Kidney (tissue), 13 donors: ENCODE measurements at regions not wholly inside any gene's neighbourhood (a gene's known extent, or its start where the extent isn't known, plus 50 kb on each side); places are given as distances from the start of the nearest gene placed in this dataset.

ENCODE experiments used
- DNase-seq, 5 donors: peaks; one replicate each; pipeline ENCODE4 v3.0.0-alpha.2; 2013 to 2020
- FAIRE-seq: peaks from 2 replicates; lab custom pipeline; 2012; peaks lifted over from hg19 to GRCh38; lab: Jason Lieb, UNC
- H3K27ac ChIP-seq, 2 donors: one replicate each; pipeline ENCODE4 v1.7.0; 2013; ENCODE audit warnings: low read depth in 2 of 2, low read length in 2 of 2, inconsistent platforms in 1 of 2
- H3K27me3 ChIP-seq: one replicate; pipeline ENCODE4 v1.7.1; 2013; ENCODE audit warnings: low read length, inconsistent platforms; ENCODE audit not compliant: control insufficient read depth, insufficient read depth
- H3K36me3 ChIP-seq, 3 donors: one replicate each; pipeline versions ENCODE4 v1.7.0 to v1.7.1; 2013; ENCODE audit warnings: low read length in 3 of 3, control low read depth in 1 of 3, inconsistent platforms in 1 of 3; ENCODE audit not compliant: insufficient read depth in 3 of 3, control insufficient read depth in 2 of 3
- H3K4me1 ChIP-seq, 3 donors: one replicate each; pipeline versions ENCODE4 v1.7.0 to v1.7.1; 2013; ENCODE audit warnings: low read length in 3 of 3, inconsistent platforms in 1 of 3, low read depth in 1 of 3; ENCODE audit not compliant: control insufficient read depth in 2 of 3, insufficient read depth in 2 of 3
- H3K4me3 ChIP-seq, 3 donors: one replicate each; pipeline versions ENCODE4 v1.7.0 to v1.8.1; 2013; ENCODE audit warnings: low read length in 3 of 3, control low read depth in 1 of 3, inconsistent platforms in 1 of 3
- H3K9ac ChIP-seq, 3 donors: one replicate each; pipeline versions ENCODE4 v1.7.0 to v1.7.1; 2013; ENCODE audit warnings: low read length in 3 of 3, control low read depth in 1 of 3, inconsistent platforms in 1 of 3
- H3K9me3 ChIP-seq, 3 donors: one replicate each; pipeline versions ENCODE4 v1.7.0 to v1.7.1; 2013; ENCODE audit warnings: low read length in 3 of 3, control low read depth in 1 of 3, inconsistent platforms in 1 of 3; ENCODE audit not compliant: control insufficient read depth in 2 of 3, insufficient read depth in 1 of 3
- intact Hi-C: fragments of 100-400 bp; cut with DNase I; formaldehyde crosslinking; loops from one replicate; pipeline ENCODE4 v1.11.1; 2022
- TF ChIP-seq, protein P1 (sequence below): IDR thresholded peaks from 3 replicates; pipeline ENCODE4 v1.5.1; 2012; ENCODE audit warnings: mild to moderate bottlenecking, moderate library complexity, borderline replicate concordance; ENCODE audit not compliant: insufficient read depth; ENCODE audit errors: extremely low read depth
- donor health status: control.
- donor health status: control.
- donor health status: control.
- donor health status: control.
- donor health status: control.
- donor health status: DM: yes; HTN: yes; CAD: no.
- donor health status: Normal renal cell carcinoma (clear cell type).

DNA sequence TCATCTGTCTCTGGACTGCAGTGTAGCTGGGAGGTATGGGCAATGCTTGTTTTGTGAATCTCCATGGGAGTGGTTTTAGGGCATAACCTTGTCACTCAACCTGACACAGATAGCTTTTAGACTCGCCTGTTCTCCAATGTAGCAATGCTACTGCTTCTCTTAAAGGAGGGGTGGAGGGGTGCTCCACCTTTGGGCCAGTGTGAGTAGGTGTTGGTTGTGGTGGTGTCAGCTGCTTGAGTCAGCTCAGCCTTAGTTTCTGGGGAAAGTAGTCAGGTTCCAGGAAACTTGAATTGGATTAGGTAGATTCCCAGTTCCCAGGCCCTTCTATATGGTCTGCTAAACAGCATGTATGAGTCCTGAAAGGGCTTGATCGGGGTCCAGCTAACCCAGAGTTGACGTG lies 91.1 kb upstream of the PLPPR1 start:
- Histone ChIP-seq H3K36me3 (no peaks in the 10 kb centered on the region), H3K27me3 (no peaks in the 10 kb centered on the region), H3K9ac (no peak overlapping the region), H3K4me1 (no peaks in the 10 kb centered on the region), H3K4me3 (no peak overlapping the region), H3K27ac (no peak overlapping the region), H3K9me3 (no peaks in the 10 kb centered on the region)
- intact Hi-C loops: no loop called here
- TF ChIP-seq, protein P1, sequence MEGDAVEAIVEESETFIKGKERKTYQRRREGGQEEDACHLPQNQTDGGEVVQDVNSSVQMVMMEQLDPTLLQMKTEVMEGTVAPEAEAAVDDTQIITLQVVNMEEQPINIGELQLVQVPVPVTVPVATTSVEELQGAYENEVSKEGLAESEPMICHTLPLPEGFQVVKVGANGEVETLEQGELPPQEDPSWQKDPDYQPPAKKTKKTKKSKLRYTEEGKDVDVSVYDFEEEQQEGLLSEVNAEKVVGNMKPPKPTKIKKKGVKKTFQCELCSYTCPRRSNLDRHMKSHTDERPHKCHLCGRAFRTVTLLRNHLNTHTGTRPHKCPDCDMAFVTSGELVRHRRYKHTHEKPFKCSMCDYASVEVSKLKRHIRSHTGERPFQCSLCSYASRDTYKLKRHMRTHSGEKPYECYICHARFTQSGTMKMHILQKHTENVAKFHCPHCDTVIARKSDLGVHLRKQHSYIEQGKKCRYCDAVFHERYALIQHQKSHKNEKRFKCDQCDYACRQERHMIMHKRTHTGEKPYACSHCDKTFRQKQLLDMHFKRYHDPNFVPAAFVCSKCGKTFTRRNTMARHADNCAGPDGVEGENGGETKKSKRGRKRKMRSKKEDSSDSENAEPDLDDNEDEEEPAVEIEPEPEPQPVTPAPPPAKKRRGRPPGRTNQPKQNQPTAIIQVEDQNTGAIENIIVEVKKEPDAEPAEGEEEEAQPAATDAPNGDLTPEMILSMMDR: no peak
- DNase-seq (no peak), FAIRE-seq (no peak)

DNA sequence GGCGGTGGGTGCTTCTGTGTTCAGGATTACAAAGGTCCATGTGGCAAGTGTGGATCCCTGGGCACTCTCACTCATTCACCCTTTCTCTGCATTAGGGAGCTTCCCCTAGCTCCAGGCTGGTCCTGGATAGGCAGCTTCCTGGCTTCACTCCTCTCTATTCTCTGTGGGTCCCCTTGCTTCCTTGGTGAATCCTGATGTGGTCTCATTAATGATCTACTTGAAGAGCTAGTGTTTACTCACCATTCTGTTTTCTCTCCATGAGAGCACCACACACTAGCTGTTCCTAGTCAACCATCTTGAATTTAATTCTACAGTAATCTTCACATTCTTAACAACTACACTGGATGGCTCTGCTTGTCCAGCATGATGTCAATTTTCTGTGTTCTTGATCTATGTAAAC lies 90.0 kb upstream of the PLPPR1 start:
- no peak overlapping the region for H3K27ac ChIP-seq
- intact Hi-C loops: no loop called here
- no peak for FAIRE-seq

DNA sequence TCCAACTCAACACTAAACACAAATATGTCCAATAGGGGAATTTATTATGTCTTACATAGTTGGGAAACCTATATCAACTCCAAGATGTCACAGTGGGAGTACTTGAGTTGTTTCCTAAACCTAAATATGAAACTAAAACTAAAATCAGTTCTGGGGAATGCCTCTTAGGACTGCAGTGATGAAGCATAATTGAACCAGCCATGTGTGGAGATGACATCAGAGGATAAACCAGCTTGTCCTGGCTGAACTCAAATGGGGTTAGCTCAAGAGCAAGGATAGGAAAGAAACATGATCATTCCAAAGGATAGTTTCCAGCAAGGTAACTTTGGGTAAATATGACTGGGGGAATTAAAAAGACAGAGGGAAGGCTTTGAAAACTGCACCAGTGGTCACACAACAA lies 88.9 kb upstream of the PLPPR1 start:
- FAIRE-seq: no peak
- H3K4me1 ChIP-seq: no peaks in the 10 kb centered on the region
- no peaks in the 10 kb centered on the region for H3K36me3 ChIP-seq

More for the DNA sequence above, 90.0 kb upstream of the PLPPR1 start:
- Histone ChIP-seq H3K9ac (no peak overlapping the region), H3K36me3 (no peaks in the 10 kb centered on the region), H3K4me1 (no peaks in the 10 kb centered on the region), H3K27me3 (no peaks in the 10 kb centered on the region), H3K9me3 (no peaks in the 10 kb centered on the region), H3K4me3 (no peak overlapping the region)
- no peak for DNase-seq
- TF ChIP-seq, protein P1: no peak

DNA sequence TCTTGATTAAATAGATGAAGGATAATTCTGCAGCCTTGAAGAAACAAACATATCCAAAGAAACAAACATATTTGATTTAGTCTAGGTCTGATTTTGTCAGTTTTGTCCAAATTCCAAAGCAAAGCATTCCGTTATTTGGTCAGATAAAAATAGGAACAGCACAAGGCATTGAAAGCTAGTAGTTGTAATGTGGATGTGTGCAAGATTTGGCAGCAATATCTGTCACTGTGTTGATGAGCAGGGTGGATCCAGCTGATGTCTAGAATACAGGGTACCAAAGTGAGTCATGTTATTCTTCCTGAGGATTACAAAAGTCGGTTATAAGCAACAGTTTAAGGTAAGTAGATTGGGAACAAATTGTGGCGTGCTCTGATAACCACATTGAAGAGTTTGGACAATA lies 69.3 kb upstream of the PLPPR1 start:
- Histone ChIP-seq H3K9ac (no peak overlapping the region), H3K27ac (no peak overlapping the region), H3K27me3 (no peaks in the 10 kb centered on the region), H3K36me3 (no peaks in the 10 kb centered on the region), H3K4me3 (no peak overlapping the region), H3K9me3 (no peaks in the 10 kb centered on the region), H3K4me1 (no peaks in the 10 kb centered on the region)
- intact Hi-C loops: no loop called here
- TF ChIP-seq, protein P1: no peak
- FAIRE-seq (no peak), DNase-seq (no peak)

More for the DNA sequence above, 88.9 kb upstream of the PLPPR1 start:
- intact Hi-C loops: no loop called here
- Histone ChIP-seq H3K9me3 (no peaks in the 10 kb centered on the region), H3K27ac (no peak overlapping the region), H3K4me3 (no peak overlapping the region), H3K9ac (no peak overlapping the region), H3K27me3 (no peaks in the 10 kb centered on the region)
- TF ChIP-seq, protein P1: no peak
- no peak for DNase-seq
